Left cardiac atrium (tissue), 4 donors: ENCODE measurements at regions not wholly inside any gene's neighbourhood (a gene's known extent, or its start where the extent isn't known, plus 50 kb on each side); places are given as distances from the start of the nearest gene placed in this dataset.

Experiments
- ATAC-seq, 2 donors: fragments of 200-7000 bp; cut with Tn5 transposase; one replicate each; pipeline ENCODE4 v1.9.1; 2020; ENCODE audit warnings: mild to moderate bottlenecking in 2 of 2, moderate library complexity in 2 of 2
- DNase-seq: peaks from one replicate; pipeline ENCODE4 v3.0.0-alpha.2; 2020
- intact Hi-C, 2 donors: fragments of 100-400 bp; cut with DNase I; formaldehyde crosslinking; loops; one replicate each; pipeline versions ENCODE4 v1.14.1 to v1.15.1; 2022 to 2023
- donor health status: DM: no; HTN: yes; CAD: no.
- donor health status: DM: no; HTN: yes; CAD: no; lungs with severe emphysema.
- donor health status: DM: yes; HTN: yes; CAD: no.
- donor health status: Dilated cardiomyopathy.

- DNase-seq (no peak), ATAC-seq (peak; percentile 61 to 71)
- intact Hi-C loops, result loop anchor here in 1 of 2 donors (10.0 kb wide), 1 partner anchor 348 kb away; no protein-coding TSS in a partner anchor
Observed at GRCh38 chr2:217166241-217166850, 306.5 kb upstream of the TNP1 start.

DNA sequence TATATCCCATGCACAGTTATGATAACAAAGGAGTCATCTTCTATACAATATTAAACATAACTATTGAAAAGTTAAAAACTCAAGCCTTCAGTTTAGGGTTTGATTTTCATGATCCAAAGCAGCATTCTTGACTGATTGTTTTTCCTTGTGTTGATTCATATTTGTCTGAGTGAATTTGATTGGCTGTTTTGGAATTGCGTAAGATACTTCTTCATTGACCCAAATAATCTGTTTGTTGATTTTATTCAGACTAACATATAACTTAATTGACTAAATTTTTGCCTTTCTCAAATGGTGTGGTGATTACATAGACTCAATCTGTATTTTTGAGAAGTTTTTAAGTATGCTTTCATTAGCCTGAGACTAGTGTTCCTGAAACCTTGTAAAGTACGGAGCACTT lies 305.7 kb upstream of the TNP1 start:
- ATAC-seq, result no peak
- intact Hi-C loops, result loop anchor here in 1 of 2 donors (10.0 kb wide), 1 partner anchor 349 kb away; no protein-coding TSS in a partner anchor

DNA sequence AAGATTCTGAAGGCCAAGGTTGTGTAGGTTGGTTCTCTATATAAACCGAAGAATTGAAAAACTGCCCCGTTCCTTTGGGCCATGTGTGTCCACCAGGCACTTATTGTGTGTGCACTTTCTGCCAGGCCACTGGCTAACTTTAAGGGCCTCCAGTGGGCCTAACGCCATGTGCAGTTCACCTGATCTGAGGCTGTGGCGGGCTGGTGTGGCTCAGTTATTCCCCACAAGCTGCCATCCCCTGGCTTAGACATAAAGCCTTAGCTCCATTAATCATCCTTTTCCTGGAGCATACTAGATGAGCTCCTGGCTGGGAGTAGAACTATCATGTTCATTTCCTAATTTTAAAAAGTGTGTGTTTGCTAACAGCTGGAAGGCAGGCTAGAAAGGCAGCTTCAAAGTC lies 304.1 kb upstream of the TNP1 start:
- intact Hi-C loops, result loop anchor here (5.0 to 10.0 kb wide), 2 partner anchors 351 to 467 kb away; partner anchors contain the start of gene IGFBP5 (in 2 of the 2)
- no peak for DNase-seq
- no peak for ATAC-seq

More for the DNA sequence above, 305.7 kb upstream of the TNP1 start:
- no peak for DNase-seq

- intact Hi-C loops, result loop anchor here (5.0 to 10.0 kb wide), 2 partner anchors 352 to 465 kb away; partner anchors contain the start of gene IGFBP5 (in 2 of the 2)
- DNase-seq (no peak), ATAC-seq (peak in 1 of 2 donors; percentile 78)
Observed at GRCh38 chr2:217162533-217162932, 302.7 kb upstream of the TNP1 start.

- intact Hi-C loops, result loop anchor here (5.0 to 10.0 kb wide), 2 partner anchors 354 to 464 kb away; partner anchors contain the start of gene IGFBP5 (in 2 of the 2)
- ATAC-seq, result no peak
- no peak for DNase-seq
Observed at GRCh38 chr2:217160978-217161973, 301.4 kb upstream of the TNP1 start.

- intact Hi-C loops, result loop anchor here (5.0 to 10.0 kb wide), 2 partner anchors 355 to 463 kb away; partner anchors contain the start of gene IGFBP5 (in 2 of the 2)
- ATAC-seq (no peak), DNase-seq (no peak)
Observed at GRCh38 chr2:217160103-217160743, 300.4 kb upstream of the TNP1 start.

GRCh38 chr2:217158928-217159327 lies 299.1 kb upstream of the TNP1 start:
- intact Hi-C loops, result loop anchor here in 1 of 2 donors (10.0 kb wide), 1 partner anchor 164 kb away; no protein-coding TSS in a partner anchor
- ATAC-seq (no peak), DNase-seq (no peak)

- intact Hi-C loops, result loop anchor here in 1 of 2 donors (10.0 kb wide), 1 partner anchor 163 kb away; no protein-coding TSS in a partner anchor
- no peak for DNase-seq
- no peak for ATAC-seq
Observed at GRCh38 chr2:217157581-217157980, 297.7 kb upstream of the TNP1 start.

GRCh38 chr2:217156801-217157200 lies 296.9 kb upstream of the TNP1 start:
- no peak for ATAC-seq
- intact Hi-C loops, result loop anchor here in 1 of 2 donors (10.0 kb wide), 1 partner anchor 162 kb away; no protein-coding TSS in a partner anchor
- no peak for DNase-seq

GRCh38 chr2:217154923-217155322 lies 295.1 kb upstream of the TNP1 start:
- intact Hi-C loops, result loop anchor here in 1 of 2 donors (10.0 kb wide), 1 partner anchor 160 kb away; no protein-coding TSS in a partner anchor
- ATAC-seq, result no peak
- no peak for DNase-seq

- intact Hi-C loops, result loop anchor here in 1 of 2 donors (10.0 kb wide), 1 partner anchor 159 kb away; no protein-coding TSS in a partner anchor
- ATAC-seq (no peak), DNase-seq (no peak)
Observed at GRCh38 chr2:217153510-217153909, 293.6 kb upstream of the TNP1 start.

DNA sequence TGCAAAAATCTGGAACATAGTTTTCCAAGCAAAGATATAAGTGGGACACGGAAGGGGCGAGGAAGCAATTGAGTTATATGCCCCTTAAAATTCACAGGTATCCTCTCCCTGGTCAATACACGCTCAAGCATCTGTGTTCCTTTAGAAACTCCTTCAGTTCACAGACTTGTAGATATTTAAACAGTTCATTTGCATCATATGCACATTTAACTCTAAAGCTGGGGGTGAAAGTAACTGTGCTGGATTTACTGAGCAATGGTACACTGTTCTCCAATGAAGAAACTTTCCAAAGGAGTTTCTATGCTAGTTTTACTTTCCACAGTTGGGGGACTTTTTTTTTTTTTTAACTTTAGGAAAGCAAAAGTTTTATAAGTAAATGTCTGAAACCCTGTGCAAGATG lies 293.0 kb upstream of the TNP1 start:
- ATAC-seq (no peak), DNase-seq (no peak)
- intact Hi-C loops, result loop anchor here in 1 of 2 donors (10.0 kb wide), 1 partner anchor 158 kb away; no protein-coding TSS in a partner anchor

DNA sequence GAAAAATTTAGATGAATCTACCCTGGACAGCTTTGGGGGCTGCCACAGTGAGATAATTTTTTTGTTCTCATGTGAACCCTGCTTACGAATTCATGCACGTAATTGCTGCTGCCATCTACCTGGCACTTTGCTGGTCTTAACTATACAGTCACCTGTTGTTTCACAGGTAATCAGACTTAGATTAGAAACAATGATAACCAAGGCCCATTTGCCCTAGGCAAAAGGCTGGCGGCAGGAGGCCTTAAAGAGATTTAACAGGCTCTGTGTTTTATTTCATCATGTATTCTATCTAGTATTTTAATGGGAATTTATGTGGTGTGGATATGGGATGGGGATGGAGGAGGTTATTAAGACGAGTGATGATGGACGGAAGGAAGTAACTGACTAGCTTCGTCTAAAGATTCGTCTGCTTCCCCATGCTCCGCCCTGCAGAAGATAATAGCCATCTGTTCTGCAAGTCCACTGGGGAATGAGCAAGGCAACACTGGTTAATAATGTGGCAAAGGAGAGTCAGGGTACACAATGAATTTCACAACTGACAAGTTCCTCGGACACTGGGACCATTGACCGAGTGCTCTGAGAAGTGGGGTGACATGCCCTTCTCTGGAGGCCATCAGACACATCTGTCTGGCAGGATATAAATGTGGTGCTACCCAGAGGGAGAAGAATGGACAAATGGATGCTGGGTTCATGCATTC lies 291.8 kb upstream of the TNP1 start:
- DNase-seq (no peak), ATAC-seq (peak in 1 of 2 donors; percentile 25)
- intact Hi-C loops, result loop anchor here in 1 of 2 donors (10.0 kb wide), 1 partner anchor 157 kb away; no protein-coding TSS in a partner anchor

GRCh38 chr2:217150236-217150635 lies 290.4 kb upstream of the TNP1 start:
- intact Hi-C loops, result loop anchor here in 1 of 2 donors (10.0 kb wide), 1 partner anchor 155 kb away; no protein-coding TSS in a partner anchor
- ATAC-seq, result peak in 1 of 2 donors; percentile 14
- no peak for DNase-seq

DNA sequence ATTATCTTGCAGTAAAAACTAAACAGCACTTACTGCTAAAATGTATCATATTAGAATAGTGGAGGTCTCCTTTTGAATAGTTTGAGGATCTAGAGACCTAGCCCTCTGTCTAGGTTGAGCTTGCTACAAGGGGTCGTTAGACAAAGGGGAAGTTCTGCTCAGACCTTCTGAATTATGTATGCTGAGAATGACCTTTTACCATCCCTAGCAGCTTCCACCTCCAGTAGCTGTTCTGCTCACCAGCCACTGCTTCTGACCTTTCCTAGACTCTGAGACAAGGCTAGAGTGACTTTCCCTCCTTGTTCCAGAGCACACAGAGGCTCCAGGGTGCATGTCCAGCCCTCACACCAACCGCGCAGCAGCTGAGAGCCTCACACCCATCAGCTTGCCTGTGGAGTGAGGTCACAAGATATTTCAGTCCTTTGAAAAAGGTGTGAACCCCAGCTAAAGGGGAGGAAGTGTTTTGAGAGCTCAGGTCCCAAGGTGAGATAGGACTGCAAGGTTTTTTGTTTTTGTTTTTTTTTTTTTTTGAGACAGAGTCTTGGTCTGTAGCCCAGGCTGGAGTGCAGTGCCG lies 289.3 kb upstream of the TNP1 start:
- no peak for ATAC-seq
- intact Hi-C loops, result no loop called here
- no peak for DNase-seq

- DNase-seq (no peak), ATAC-seq (peak in 1 of 2 donors; percentile 71)
- intact Hi-C loops, result no loop called here
Observed at GRCh38 chr2:217147818-217148217, 288.0 kb upstream of the TNP1 start.

GRCh38 chr2:217146956-217147355 lies 287.1 kb upstream of the TNP1 start:
- DNase-seq (no peak), ATAC-seq (no peak)
- intact Hi-C loops, result no loop called here
